WTC11 (cell line): ENCODE measurements at regions not wholly inside any gene's neighbourhood (a gene's known extent, or its start where the extent isn't known, plus 50 kb on each side); places are given as distances from the start of the nearest gene placed in this dataset.

ENCODE experiments used
- CREM ChIP-seq: sonication (generic); formaldehyde crosslinking; IDR thresholded peaks from 2 replicates; pipeline ENCODE4 v1.8.1; 2022; ENCODE audit warnings: mild to moderate bottlenecking, missing genetic modification reagents, moderate library complexity
- NFYB ChIP-seq: sonication (generic); formaldehyde crosslinking; conservative IDR thresholded peaks from 2 replicates; pipeline ENCODE4 v1.8.0; 2022; ENCODE audit warnings: low read depth, missing genetic modification reagents
- ZSCAN18 ChIP-seq: fragments of 250-450 bp; sonication (Bioruptor Pico); IDR thresholded peaks from 2 replicates; pipeline ENCODE4 v2.1.2; 2022; ENCODE audit warnings: mild to moderate bottlenecking, moderate library complexity
- TF ChIP-seq, protein P1 (sequence below): fragments of 200-600 bp; IDR thresholded peaks from 2 replicates; pipeline ENCODE4 v1.8.0; 2022; ENCODE audit warnings: antibody characterized with exemption
- TF ChIP-seq, protein P2 (sequence below): sonication (generic); formaldehyde crosslinking; IDR thresholded peaks from 2 replicates; pipeline ENCODE4 v1.8.1; 2022; ENCODE audit warnings: low read depth, missing genetic modification reagents, borderline replicate concordance
- TF ChIP-seq, protein P3 (sequence below): sonication (generic); formaldehyde crosslinking; IDR thresholded peaks from 2 replicates; pipeline ENCODE4 v1.8.1; 2023; ENCODE audit warnings: mild to moderate bottlenecking, missing genetic modification reagents

- TF ChIP-seq, protein P1, sequence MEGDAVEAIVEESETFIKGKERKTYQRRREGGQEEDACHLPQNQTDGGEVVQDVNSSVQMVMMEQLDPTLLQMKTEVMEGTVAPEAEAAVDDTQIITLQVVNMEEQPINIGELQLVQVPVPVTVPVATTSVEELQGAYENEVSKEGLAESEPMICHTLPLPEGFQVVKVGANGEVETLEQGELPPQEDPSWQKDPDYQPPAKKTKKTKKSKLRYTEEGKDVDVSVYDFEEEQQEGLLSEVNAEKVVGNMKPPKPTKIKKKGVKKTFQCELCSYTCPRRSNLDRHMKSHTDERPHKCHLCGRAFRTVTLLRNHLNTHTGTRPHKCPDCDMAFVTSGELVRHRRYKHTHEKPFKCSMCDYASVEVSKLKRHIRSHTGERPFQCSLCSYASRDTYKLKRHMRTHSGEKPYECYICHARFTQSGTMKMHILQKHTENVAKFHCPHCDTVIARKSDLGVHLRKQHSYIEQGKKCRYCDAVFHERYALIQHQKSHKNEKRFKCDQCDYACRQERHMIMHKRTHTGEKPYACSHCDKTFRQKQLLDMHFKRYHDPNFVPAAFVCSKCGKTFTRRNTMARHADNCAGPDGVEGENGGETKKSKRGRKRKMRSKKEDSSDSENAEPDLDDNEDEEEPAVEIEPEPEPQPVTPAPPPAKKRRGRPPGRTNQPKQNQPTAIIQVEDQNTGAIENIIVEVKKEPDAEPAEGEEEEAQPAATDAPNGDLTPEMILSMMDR, result no peak
- TF ChIP-seq, protein P2, sequence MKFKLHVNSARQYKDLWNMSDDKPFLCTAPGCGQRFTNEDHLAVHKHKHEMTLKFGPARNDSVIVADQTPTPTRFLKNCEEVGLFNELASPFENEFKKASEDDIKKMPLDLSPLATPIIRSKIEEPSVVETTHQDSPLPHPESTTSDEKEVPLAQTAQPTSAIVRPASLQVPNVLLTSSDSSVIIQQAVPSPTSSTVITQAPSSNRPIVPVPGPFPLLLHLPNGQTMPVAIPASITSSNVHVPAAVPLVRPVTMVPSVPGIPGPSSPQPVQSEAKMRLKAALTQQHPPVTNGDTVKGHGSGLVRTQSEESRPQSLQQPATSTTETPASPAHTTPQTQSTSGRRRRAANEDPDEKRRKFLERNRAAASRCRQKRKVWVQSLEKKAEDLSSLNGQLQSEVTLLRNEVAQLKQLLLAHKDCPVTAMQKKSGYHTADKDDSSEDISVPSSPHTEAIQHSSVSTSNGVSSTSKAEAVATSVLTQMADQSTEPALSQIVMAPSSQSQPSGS (CRISPR knock-in tag), result no peak
- TF ChIP-seq CREM (no peak), ZSCAN18 (CRISPR knock-in tag) (no peak), NFYB (CRISPR knock-in tag) (no peak)
- TF ChIP-seq, protein P3, sequence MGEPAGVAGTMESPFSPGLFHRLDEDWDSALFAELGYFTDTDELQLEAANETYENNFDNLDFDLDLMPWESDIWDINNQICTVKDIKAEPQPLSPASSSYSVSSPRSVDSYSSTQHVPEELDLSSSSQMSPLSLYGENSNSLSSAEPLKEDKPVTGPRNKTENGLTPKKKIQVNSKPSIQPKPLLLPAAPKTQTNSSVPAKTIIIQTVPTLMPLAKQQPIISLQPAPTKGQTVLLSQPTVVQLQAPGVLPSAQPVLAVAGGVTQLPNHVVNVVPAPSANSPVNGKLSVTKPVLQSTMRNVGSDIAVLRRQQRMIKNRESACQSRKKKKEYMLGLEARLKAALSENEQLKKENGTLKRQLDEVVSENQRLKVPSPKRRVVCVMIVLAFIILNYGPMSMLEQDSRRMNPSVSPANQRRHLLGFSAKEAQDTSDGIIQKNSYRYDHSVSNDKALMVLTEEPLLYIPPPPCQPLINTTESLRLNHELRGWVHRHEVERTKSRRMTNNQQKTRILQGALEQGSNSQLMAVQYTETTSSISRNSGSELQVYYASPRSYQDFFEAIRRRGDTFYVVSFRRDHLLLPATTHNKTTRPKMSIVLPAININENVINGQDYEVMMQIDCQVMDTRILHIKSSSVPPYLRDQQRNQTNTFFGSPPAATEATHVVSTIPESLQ (CRISPR knock-in tag), result no peak
Observed at GRCh38 chr4:66688674-66689073, 856.6 kb downstream of the CENPC start.
